ENCODE measurements at regions not wholly inside any gene's neighbourhood (a gene's known extent, or its start where the extent isn't known, plus 50 kb on each side); places are given as distances from the start of the nearest gene placed in this dataset.

DNA sequence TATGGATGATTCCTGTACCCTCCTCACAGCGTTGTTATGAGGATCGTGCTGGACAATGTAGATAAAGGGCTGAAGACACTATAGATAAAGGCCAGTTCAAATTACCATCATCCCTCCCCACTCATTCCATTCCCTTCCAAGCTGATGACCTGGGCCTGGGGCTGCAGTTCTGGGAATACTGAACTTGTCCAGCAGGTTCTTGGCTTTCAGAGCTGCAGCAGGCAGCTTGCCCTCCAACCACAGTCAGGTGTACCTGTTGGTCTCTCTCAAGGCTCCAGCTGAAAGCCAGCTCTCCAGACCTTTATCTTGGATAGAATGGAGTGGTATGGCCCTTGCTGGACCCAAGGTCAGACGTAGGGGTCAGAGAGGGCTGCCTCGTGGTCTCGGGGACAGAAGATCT lies 92.5 kb downstream of the PCDH1 start:
- H3K4me3 ChIP-seq (replicated peaks; ENCODE audit: low read depth, low read length), result no peak overlapping the region
- TF ChIP-seq, protein P1, sequence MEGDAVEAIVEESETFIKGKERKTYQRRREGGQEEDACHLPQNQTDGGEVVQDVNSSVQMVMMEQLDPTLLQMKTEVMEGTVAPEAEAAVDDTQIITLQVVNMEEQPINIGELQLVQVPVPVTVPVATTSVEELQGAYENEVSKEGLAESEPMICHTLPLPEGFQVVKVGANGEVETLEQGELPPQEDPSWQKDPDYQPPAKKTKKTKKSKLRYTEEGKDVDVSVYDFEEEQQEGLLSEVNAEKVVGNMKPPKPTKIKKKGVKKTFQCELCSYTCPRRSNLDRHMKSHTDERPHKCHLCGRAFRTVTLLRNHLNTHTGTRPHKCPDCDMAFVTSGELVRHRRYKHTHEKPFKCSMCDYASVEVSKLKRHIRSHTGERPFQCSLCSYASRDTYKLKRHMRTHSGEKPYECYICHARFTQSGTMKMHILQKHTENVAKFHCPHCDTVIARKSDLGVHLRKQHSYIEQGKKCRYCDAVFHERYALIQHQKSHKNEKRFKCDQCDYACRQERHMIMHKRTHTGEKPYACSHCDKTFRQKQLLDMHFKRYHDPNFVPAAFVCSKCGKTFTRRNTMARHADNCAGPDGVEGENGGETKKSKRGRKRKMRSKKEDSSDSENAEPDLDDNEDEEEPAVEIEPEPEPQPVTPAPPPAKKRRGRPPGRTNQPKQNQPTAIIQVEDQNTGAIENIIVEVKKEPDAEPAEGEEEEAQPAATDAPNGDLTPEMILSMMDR (IDR thresholded peaks at IDR 0.05; ENCODE audit: insufficient read depth, low read length, poor library complexity, severe bottlenecking), result no peak
- DNase-seq (ENCODE audit: extremely low read depth, insufficient read length), result no peak
- H3K27me3 ChIP-seq (replicated peaks; ENCODE audit: control insufficient read depth, insufficient read depth, low read length), result no peaks in the 10 kb centered on the region; the same call in none of the 2 replicates
- H3K36me3 ChIP-seq (ENCODE audit: control insufficient read depth, insufficient read depth, low read length), result no peaks in the 10 kb centered on the region

DNA sequence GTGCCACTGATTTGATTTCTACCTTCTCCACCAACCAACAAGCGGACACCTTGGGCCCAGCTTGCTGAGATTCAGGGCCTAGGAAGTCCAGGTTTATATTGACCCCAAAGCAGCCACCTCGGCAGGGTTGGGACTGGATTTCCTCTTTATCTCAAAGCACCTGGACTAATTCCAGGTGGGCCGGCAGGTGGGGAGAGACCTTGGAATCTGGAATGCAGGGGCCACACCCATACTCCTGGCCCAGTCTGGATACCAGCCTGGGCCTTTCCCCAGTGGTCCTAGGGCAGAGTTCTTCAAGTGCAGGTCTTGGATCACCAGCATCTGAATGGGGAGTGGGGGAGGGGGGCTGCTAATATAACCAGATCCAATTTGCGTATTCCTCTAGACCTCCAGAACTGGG lies 93.1 kb downstream of the PCDH1 start:
- H3K36me3 ChIP-seq (ENCODE audit: control insufficient read depth, insufficient read depth, low read length), result no peaks in the 10 kb centered on the region
- TF ChIP-seq, protein P1 (IDR thresholded peaks at IDR 0.05; ENCODE audit: insufficient read depth, low read length, poor library complexity, severe bottlenecking), result no peak
- H3K27me3 ChIP-seq (replicated peaks; ENCODE audit: control insufficient read depth, insufficient read depth, low read length), result no peaks in the 10 kb centered on the region; the same call in none of the 2 replicates
- H3K4me3 ChIP-seq (replicated peaks; ENCODE audit: low read depth, low read length), result no peak overlapping the region
- DNase-seq (ENCODE audit: extremely low read depth, insufficient read length), result no peak

DNA sequence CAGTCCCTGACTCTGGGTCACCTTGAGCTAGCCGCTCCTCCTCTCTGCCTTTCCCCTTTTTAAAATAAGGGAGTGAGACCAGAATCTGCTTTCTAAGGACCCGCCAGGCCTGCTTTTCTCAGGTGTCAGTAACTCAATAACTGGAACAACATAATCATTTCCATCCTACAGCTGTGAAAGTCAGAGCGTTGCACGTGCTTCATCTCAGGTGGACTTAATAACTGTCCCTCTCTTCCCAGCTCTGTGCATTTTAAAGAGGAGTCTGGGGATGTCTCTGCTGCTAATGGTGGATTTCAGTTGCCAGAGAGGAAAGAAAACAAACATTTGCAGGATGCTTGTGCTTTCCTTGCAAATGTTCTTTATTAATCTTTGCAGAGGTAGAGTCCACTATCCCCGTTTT lies 93.7 kb downstream of the PCDH1 start:
- H3K36me3 ChIP-seq (ENCODE audit: control insufficient read depth, insufficient read depth, low read length), result no peaks in the 10 kb centered on the region
- H3K4me3 ChIP-seq (replicated peaks; ENCODE audit: low read depth, low read length), result no peak overlapping the region
- no peaks in the 10 kb centered on the region; the same call in none of the 2 replicates for H3K27me3 ChIP-seq (replicated peaks; ENCODE audit: control insufficient read depth, insufficient read depth, low read length)
- TF ChIP-seq, protein P1 (IDR thresholded peaks at IDR 0.05; ENCODE audit: insufficient read depth, low read length, poor library complexity, severe bottlenecking), result no peak
- DNase-seq (ENCODE audit: extremely low read depth, insufficient read length), result no peak

DNA sequence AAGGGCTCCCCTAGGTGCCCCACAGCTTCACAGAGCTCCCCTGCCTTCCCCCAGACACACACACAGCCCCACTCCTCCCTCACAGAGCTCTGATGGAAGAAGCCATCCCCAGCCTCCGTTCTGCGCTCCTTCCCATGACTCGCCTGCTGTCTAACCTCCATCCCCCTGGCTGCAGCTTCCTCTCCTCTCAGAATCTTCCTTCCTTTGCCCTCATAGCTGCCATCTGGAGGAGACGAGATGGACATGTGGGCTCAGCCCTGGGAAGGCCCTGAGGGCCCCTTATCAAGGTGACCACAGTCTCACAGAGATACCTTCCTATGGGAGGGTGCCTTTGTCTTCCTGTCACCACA lies 94.3 kb downstream of the PCDH1 start:
- TF ChIP-seq, protein P1 (IDR thresholded peaks at IDR 0.05; ENCODE audit: insufficient read depth, low read length, poor library complexity, severe bottlenecking), result no peak
- DNase-seq (ENCODE audit: extremely low read depth, insufficient read length), result no peak
- Histone ChIP-seq H3K4me3 (replicated peaks; ENCODE audit: low read depth, low read length) (no peak overlapping the region), H3K27me3 (replicated peaks; ENCODE audit: control insufficient read depth, insufficient read depth, low read length) (no peaks in the 10 kb centered on the region; the same call in none of the 2 replicates), H3K36me3 (ENCODE audit: control insufficient read depth, insufficient read depth, low read length) (no peaks in the 10 kb centered on the region)

DNA sequence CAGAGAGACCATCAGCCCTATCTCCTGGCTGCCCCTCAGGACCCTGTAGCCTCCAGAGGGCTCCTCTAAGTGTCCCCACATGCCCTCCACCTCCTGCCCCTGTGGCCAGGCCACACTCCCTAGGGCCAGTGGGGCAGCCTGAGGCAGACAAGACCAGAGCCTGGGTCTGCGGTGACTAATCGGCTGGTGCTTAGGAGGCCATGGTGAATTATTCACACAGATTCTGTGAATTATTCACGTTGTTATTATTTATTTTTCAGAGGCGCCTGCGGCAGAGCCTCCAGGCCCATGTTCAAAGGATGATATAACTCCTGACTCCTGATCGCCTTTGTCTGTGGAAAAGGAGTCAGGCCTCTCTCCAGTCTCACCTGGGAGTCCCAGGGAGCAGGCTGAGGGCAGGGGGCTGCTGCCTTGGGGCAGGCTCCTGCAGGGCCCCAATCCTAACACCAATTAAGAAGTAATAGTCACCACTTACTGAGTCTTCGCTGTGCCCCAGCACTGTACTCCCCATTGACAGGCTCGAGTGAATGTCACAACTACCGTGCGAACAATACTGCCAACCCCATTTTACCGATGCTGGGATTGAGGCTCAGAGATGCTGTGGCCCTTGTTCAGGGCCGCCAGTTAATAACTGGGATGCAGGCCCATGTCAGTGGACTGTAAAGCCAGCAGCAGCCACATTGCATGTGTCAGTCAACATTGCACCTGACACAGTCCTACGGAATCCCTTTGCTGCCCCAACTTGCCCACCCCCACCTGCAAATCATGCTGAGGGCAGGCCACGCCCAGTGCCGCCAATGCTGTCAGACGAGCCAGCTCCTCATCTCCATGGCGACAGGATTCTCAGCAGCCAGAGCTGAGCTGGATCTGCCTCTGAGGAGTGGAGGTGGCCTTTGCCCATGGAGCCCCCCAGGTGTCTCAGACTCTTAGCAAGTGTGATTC lies 94.9 kb downstream of the PCDH1 start:
- H3K36me3 ChIP-seq (ENCODE audit: control insufficient read depth, insufficient read depth, low read length), result no peaks in the 10 kb centered on the region
- H3K4me3 ChIP-seq (replicated peaks; ENCODE audit: low read depth, low read length), result no peak overlapping the region
- TF ChIP-seq, protein P1 (IDR thresholded peaks at IDR 0.05; ENCODE audit: insufficient read depth, low read length, poor library complexity, severe bottlenecking), result no peak
- DNase-seq (ENCODE audit: extremely low read depth, insufficient read length), result no peak
- H3K27me3 ChIP-seq (replicated peaks; ENCODE audit: control insufficient read depth, insufficient read depth, low read length), result no peaks in the 10 kb centered on the region; the same call in none of the 2 replicates

All from GM06990 (cell line).